OCI-LY1 (cell line): ENCODE measurements at regions not wholly inside any gene's neighbourhood (a gene's known extent, or its start where the extent isn't known, plus 50 kb on each side); places are given as distances from the start of the nearest gene placed in this dataset.

Experiments
- H2AFZ ChIP-seq: fragments of 200-600 bp; sonication (generic), shearing (Covaris generic); 2 replicates; pipeline ENCODE4 v1.6.0; 2014; ENCODE audit warnings: antibody characterized with exemption, mild to moderate bottlenecking, low read length
- H3F3A ChIP-seq: fragments of 200-600 bp; sonication (generic), shearing (Covaris generic); 2 replicates; pipeline ENCODE4 v1.6.0; 2014; ENCODE audit warnings: mild to moderate bottlenecking, antibody characterized with exemption, low read length, moderate library complexity; ENCODE audit not compliant: insufficient read depth
- H3K27ac ChIP-seq: fragments of 200-600 bp; sonication (generic); 2 replicates; pipeline ENCODE4 v1.5.1; 2014; ENCODE audit warnings: low read length, mixed run types, mild to moderate bottlenecking, low read depth; ENCODE audit not compliant: poor library complexity, severe bottlenecking
- H3K27me3 ChIP-seq: fragments of 200-600 bp; sonication (generic); 2 replicates; pipeline ENCODE4 v1.6.0; 2014; ENCODE audit warnings: antibody characterized with exemption, mild to moderate bottlenecking, low read length, moderate library complexity; ENCODE audit not compliant: insufficient read depth
- H3K36me3 ChIP-seq: fragments of 200-600 bp; sonication (generic); 2 replicates; pipeline ENCODE4 v1.6.1; 2014; ENCODE audit warnings: mild to moderate bottlenecking, antibody characterized with exemption, low read length, moderate library complexity, mixed read lengths; ENCODE audit not compliant: insufficient read depth
- H3K4me1 ChIP-seq: fragments of 200-600 bp; sonication (generic); 2 replicates; pipeline ENCODE4 v1.5.1; 2014; ENCODE audit warnings: mild to moderate bottlenecking, low read length, moderate library complexity; ENCODE audit not compliant: insufficient read depth, severe bottlenecking
- H3K4me2 ChIP-seq: fragments of 200-600 bp; sonication (generic), shearing (Covaris generic); 2 replicates; pipeline ENCODE4 v1.6.1; 2014; ENCODE audit warnings: low read length
- H3K4me3 ChIP-seq: fragments of 200-600 bp; sonication (generic); 2 replicates; pipeline ENCODE4 v1.5.1; 2014; ENCODE audit warnings: low read length, low read depth, mild to moderate bottlenecking, mixed read lengths; ENCODE audit not compliant: poor library complexity, severe bottlenecking
- H3K79me2 ChIP-seq: fragments of 200-600 bp; shearing (Covaris generic); 2 replicates; pipeline ENCODE4 v1.6.1; 2016; ENCODE audit warnings: mixed run types, low read length, mixed read lengths; ENCODE audit not compliant: insufficient read depth
- H3K9ac ChIP-seq: fragments of 200-600 bp; sonication (generic), shearing (Covaris generic); 2 replicates; pipeline ENCODE4 v1.6.1; 2014; ENCODE audit warnings: mild to moderate bottlenecking, low read length, mixed read lengths
- H3K9me2 ChIP-seq: fragments of 200-600 bp; sonication (generic), shearing (Covaris generic); 2 replicates; pipeline ENCODE4 v1.6.1; 2014; ENCODE audit warnings: low read depth, mild to moderate bottlenecking, low read length, mixed read lengths
- H3K9me3 ChIP-seq: fragments of 200-600 bp; shearing (Covaris generic); 2 replicates; pipeline ENCODE4 v1.6.1; 2014; ENCODE audit warnings: low read length, mixed read lengths
- H4K20me1 ChIP-seq: fragments of 200-600 bp; sonication (generic), shearing (Covaris generic); 2 replicates; pipeline ENCODE4 v1.6.0; 2016; ENCODE audit warnings: mild to moderate bottlenecking, low read length; ENCODE audit not compliant: insufficient read depth
- EZH2 ChIP-seq: fragments of 200-600 bp; sonication (generic), shearing (Covaris generic); IDR thresholded peaks from 2 replicates; pipeline ENCODE4 v1.8.0; 2017; ENCODE audit warnings: borderline replicate concordance, mixed run types, mild to moderate bottlenecking, antibody characterized with exemption, low read length, moderate library complexity, mixed read lengths
- TF ChIP-seq, protein P1 (sequence below): fragments of 200-600 bp; sonication (generic), shearing (Covaris generic); IDR thresholded peaks from 2 replicates; pipeline ENCODE4 v1.5.1; 2017; ENCODE audit warnings: mild to moderate bottlenecking, antibody characterized with exemption, low read length, moderate library complexity, mixed read lengths

DNA sequence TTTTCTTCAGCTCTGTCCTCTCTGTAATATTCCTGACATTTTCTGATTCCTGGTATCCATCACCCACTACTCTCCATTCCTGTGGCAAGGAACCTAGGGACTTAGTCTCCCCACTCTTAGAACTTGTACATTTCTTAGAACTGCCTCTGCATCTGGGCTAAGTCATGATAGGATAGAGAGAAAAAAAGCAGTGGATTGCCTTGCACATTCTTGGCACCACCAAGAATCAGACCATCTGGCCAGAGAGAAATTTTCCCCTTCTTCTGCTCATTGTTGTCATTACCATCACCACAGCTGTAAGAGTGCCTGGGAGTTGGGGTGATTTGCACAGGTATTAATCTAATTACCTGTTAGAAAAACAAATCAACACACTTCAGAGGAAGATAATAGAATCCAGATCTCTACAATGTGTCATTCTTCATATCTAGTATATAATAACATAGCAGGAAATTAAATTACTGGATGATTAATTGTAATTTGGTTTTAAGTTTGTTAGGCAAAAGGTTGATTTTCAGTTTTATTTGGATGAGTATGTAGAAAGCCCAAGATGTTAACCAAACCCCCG lies 264.8 kb upstream of the ZPLD1 start:
- Histone ChIP-seq H3K79me2 (no peaks in the 10 kb centered on the region), H3K9me3 (no peaks in the 10 kb centered on the region), H4K20me1 (no peaks in the 10 kb centered on the region), H3K4me2 (no peak overlapping the region), H2AFZ (no peak overlapping the region), H3K27me3 (no peaks in the 10 kb centered on the region), H3K4me1 (no peaks in the 10 kb centered on the region), H3K36me3 (no peaks in the 10 kb centered on the region), H3F3A (no peaks in the 10 kb centered on the region), H3K9ac (no peak overlapping the region), H3K27ac (no peak overlapping the region), H3K9me2 (no peaks in the 10 kb centered on the region), H3K4me3 (no peak overlapping the region)
- no peak for TF ChIP-seq EZH2
- TF ChIP-seq, protein P1, sequence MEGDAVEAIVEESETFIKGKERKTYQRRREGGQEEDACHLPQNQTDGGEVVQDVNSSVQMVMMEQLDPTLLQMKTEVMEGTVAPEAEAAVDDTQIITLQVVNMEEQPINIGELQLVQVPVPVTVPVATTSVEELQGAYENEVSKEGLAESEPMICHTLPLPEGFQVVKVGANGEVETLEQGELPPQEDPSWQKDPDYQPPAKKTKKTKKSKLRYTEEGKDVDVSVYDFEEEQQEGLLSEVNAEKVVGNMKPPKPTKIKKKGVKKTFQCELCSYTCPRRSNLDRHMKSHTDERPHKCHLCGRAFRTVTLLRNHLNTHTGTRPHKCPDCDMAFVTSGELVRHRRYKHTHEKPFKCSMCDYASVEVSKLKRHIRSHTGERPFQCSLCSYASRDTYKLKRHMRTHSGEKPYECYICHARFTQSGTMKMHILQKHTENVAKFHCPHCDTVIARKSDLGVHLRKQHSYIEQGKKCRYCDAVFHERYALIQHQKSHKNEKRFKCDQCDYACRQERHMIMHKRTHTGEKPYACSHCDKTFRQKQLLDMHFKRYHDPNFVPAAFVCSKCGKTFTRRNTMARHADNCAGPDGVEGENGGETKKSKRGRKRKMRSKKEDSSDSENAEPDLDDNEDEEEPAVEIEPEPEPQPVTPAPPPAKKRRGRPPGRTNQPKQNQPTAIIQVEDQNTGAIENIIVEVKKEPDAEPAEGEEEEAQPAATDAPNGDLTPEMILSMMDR: no peak

DNA sequence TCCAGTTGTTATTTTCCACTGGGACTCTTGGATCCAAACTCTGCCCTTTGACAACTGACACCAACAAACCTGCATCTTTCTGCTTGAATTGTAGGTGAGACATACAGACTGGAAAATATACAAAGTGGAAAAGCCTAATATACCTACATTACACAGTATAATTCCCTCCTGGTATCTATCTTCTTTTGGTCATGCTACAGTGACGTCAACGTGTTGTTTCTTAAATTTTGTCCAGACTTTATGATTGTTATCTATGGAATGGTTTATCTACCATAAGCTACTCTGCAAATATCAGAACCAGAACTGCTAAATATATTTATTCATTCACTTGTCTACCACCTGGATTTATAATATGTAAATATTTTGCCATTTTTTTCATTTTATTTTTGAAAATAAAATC lies 264.3 kb upstream of the ZPLD1 start:
- Histone ChIP-seq H2AFZ (no peak overlapping the region), H4K20me1 (no peaks in the 10 kb centered on the region), H3K79me2 (no peaks in the 10 kb centered on the region), H3K9me2 (no peaks in the 10 kb centered on the region), H3K4me2 (no peak overlapping the region), H3K4me3 (no peak overlapping the region), H3K9me3 (no peaks in the 10 kb centered on the region), H3K9ac (no peak overlapping the region), H3K27me3 (no peaks in the 10 kb centered on the region), H3F3A (no peaks in the 10 kb centered on the region), H3K36me3 (no peaks in the 10 kb centered on the region), H3K27ac (no peak overlapping the region), H3K4me1 (no peaks in the 10 kb centered on the region)
- no peak for TF ChIP-seq EZH2
- TF ChIP-seq, protein P1: no peak

DNA sequence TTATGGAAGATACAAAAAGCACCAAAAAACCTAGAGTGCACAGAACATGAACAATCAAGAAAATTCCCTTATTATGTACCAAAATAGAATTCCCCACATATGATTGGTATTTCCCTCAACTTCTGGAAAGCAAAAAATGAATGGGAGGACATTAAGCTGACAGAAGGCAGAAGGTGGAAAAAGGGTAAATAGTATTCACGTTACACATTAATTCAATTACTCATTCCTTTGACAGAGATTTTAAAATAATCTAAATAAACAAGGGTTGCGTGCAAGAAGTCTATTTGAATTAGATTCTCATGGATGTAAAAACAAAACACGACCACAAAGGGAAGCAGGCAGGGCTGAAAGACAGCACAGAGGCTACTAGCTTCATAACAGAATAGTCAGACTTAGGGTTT lies 260.5 kb upstream of the ZPLD1 start:
- Histone ChIP-seq H3K4me2 (no peak overlapping the region), H3K79me2 (no peaks in the 10 kb centered on the region), H3K36me3 (no peaks in the 10 kb centered on the region), H3K4me1 (peaks cover 3% of the 10 kb centered on the region), H3K27ac (no peak overlapping the region), H3K4me3 (no peak overlapping the region), H3K9me2 (no peaks in the 10 kb centered on the region), H3K9ac (no peak overlapping the region), H3K27me3 (no peaks in the 10 kb centered on the region), H4K20me1 (no peaks in the 10 kb centered on the region), H3K9me3 (no peaks in the 10 kb centered on the region), H2AFZ (no peak overlapping the region), H3F3A (no peaks in the 10 kb centered on the region)
- TF ChIP-seq, protein P1: no peak
- TF ChIP-seq EZH2: no peak
